HepG2 (cell line): ENCODE measurements at regions not wholly inside any gene's neighbourhood (a gene's known extent, or its start where the extent isn't known, plus 50 kb on each side); places are given as distances from the start of the nearest gene placed in this dataset.

Experiments
- BCL6 ChIP-seq: IDR thresholded peaks from 2 replicates; pipeline ENCODE4 v1.6.1; 2016; ENCODE audit warnings: missing genetic modification reagents, missing compliant biosample characterization
- CEBPB ChIP-seq: IDR thresholded peaks from 2 replicates; pipeline ENCODE4 v1.6.1; 2011; ENCODE audit warnings: low read depth, low read length, improper control_type of control experiment, borderline replicate concordance
- ESRRA ChIP-seq: sonication (generic); formaldehyde crosslinking; IDR thresholded peaks from 2 replicates; pipeline ENCODE4 v1.5.1; 2020; ENCODE audit warnings: mild to moderate bottlenecking, low read depth, missing genetic modification reagents
- FOXA3 ChIP-seq: IDR thresholded peaks from 2 replicates; pipeline ENCODE4 v1.6.1; 2016; ENCODE audit warnings: missing genetic modification reagents, missing compliant biosample characterization
- GABPA ChIP-seq, 2 experiments: IDR thresholded peaks; 2 replicates each; pipeline ENCODE4 v1.6.1; 2011 to 2016; ENCODE audit warnings: low read depth in 2 of 2, low read length in 1 of 2, missing biosample characterization in 1 of 2, missing genetic modification characterization in 1 of 2
- MIXL1 ChIP-seq: IDR thresholded peaks from 2 replicates; pipeline ENCODE4 v1.6.1; 2016
- MTA1 ChIP-seq: sonication (generic); formaldehyde crosslinking; IDR thresholded peaks from 2 replicates; pipeline ENCODE4 v1.4.0; 2020; ENCODE audit warnings: missing genetic modification reagents, mild to moderate bottlenecking, borderline replicate concordance
- NBN ChIP-seq: fragments of 450-650 bp; conservative IDR thresholded peaks from 2 replicates; pipeline ENCODE4 v1.6.1; 2017
- RXRB ChIP-seq: IDR thresholded peaks from 2 replicates; pipeline ENCODE4 v1.6.1; 2016; ENCODE audit warnings: borderline replicate concordance, missing genetic modification reagents, missing compliant biosample characterization
- SALL1 ChIP-seq: sonication (generic); formaldehyde crosslinking; IDR thresholded peaks from 2 replicates; pipeline ENCODE4 v1.8.0; 2022; ENCODE audit warnings: mild to moderate bottlenecking, missing genetic modification reagents
- SAP130 ChIP-seq: IDR thresholded peaks from 2 replicates; pipeline ENCODE4 v1.6.1; 2016; ENCODE audit warnings: low read depth
- SOX13 ChIP-seq, 3 experiments: fragments of 450-650 bp in 1 of 3; sonication (generic) in 1 of 3; formaldehyde crosslinking in 1 of 3; IDR thresholded peaks in 2 of 3; conservative IDR thresholded peaks in 1 of 3; 2 replicates each; pipeline versions ENCODE4 v1.5.0 to v1.6.1; 2016 to 2020; ENCODE audit warnings: antibody characterized with exemption in 1 of 3, mild to moderate bottlenecking in 1 of 3, missing compliant biosample characterization in 1 of 3, missing genetic modification reagents in 1 of 3, moderate library complexity in 1 of 3
- XRCC5 ChIP-seq: fragments of 200-400 bp; formaldehyde crosslinking; optimal IDR thresholded peaks from 2 replicates; pipeline ENCODE3; 2017; ENCODE audit warnings: mild to moderate bottlenecking, low read length
- ZMYM4 ChIP-seq: sonication (generic); formaldehyde crosslinking; IDR thresholded peaks from 2 replicates; pipeline ENCODE4 v1.8.1; 2023; ENCODE audit warnings: mild to moderate bottlenecking, missing genetic modification reagents
- ZNF614 ChIP-seq: IDR thresholded peaks from 2 replicates; pipeline ENCODE4 v1.6.1; 2018; ENCODE audit warnings: missing biosample characterization, missing genetic modification reagents, inconsistent platforms, borderline replicate concordance
- ZNF616 ChIP-seq: sonication (generic); formaldehyde crosslinking; IDR thresholded peaks from 2 replicates; pipeline ENCODE4 v1.5.0; 2020; ENCODE audit warnings: low read depth, mild to moderate bottlenecking, missing genetic modification reagents
- ZNF644 ChIP-seq: IDR thresholded peaks from 2 replicates; pipeline ENCODE4 v1.6.1; 2016; ENCODE audit warnings: low read depth
- ZNF775 ChIP-seq: sonication (generic); formaldehyde crosslinking; IDR thresholded peaks from 2 replicates; pipeline ENCODE4 v1.4.0; 2020; ENCODE audit warnings: missing genetic modification reagents, mild to moderate bottlenecking, moderate library complexity, borderline replicate concordance
- TF ChIP-seq, protein P1 (sequence below): IDR thresholded peaks from 2 replicates; pipeline ENCODE4 v1.4.0; 2020; ENCODE audit warnings: mild to moderate bottlenecking, missing genetic modification reagents
- TF ChIP-seq, protein P2 (sequence below): IDR thresholded peaks from 2 replicates; pipeline ENCODE4 v1.6.1; 2016; ENCODE audit warnings: low read depth
- TF ChIP-seq, protein P3 (sequence below): sonication (generic); formaldehyde crosslinking; IDR thresholded peaks from 2 replicates; pipeline ENCODE4 v1.4.0; 2020; ENCODE audit warnings: mild to moderate bottlenecking, missing genetic modification reagents
- TF ChIP-seq, protein P4 (sequence below): sonication (generic); formaldehyde crosslinking; IDR thresholded peaks from 2 replicates; pipeline ENCODE4 v1.5.0; 2020; ENCODE audit warnings: mild to moderate bottlenecking, missing genetic modification reagents, moderate library complexity

DNA sequence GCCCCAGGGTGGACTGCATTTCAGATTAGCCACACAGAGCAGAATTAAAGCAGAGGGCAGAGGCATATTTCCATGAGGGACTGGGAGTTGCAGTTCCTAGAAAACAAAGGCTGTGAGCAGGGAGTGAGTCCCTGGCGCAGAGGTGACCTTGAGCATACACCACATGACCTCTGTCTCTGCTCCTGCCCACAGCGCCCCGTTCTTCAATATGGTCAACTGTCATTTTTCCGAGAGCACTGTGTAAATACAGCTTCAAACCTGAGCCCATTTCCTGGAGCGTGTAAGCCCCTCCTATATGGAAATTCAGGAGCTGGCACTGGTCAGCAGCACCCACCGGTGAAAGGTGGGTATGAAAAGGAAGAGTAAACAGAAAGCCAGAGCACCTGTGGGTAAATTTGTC is 192.2 kb upstream of the PELI2 start (continued):
- TF ChIP-seq, protein P1, sequence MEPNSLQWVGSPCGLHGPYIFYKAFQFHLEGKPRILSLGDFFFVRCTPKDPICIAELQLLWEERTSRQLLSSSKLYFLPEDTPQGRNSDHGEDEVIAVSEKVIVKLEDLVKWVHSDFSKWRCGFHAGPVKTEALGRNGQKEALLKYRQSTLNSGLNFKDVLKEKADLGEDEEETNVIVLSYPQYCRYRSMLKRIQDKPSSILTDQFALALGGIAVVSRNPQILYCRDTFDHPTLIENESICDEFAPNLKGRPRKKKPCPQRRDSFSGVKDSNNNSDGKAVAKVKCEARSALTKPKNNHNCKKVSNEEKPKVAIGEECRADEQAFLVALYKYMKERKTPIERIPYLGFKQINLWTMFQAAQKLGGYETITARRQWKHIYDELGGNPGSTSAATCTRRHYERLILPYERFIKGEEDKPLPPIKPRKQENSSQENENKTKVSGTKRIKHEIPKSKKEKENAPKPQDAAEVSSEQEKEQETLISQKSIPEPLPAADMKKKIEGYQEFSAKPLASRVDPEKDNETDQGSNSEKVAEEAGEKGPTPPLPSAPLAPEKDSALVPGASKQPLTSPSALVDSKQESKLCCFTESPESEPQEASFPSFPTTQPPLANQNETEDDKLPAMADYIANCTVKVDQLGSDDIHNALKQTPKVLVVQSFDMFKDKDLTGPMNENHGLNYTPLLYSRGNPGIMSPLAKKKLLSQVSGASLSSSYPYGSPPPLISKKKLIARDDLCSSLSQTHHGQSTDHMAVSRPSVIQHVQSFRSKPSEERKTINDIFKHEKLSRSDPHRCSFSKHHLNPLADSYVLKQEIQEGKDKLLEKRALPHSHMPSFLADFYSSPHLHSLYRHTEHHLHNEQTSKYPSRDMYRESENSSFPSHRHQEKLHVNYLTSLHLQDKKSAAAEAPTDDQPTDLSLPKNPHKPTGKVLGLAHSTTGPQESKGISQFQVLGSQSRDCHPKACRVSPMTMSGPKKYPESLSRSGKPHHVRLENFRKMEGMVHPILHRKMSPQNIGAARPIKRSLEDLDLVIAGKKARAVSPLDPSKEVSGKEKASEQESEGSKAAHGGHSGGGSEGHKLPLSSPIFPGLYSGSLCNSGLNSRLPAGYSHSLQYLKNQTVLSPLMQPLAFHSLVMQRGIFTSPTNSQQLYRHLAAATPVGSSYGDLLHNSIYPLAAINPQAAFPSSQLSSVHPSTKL (CRISPR knock-in tag): peak; percentile 69
- TF ChIP-seq, protein P2, sequence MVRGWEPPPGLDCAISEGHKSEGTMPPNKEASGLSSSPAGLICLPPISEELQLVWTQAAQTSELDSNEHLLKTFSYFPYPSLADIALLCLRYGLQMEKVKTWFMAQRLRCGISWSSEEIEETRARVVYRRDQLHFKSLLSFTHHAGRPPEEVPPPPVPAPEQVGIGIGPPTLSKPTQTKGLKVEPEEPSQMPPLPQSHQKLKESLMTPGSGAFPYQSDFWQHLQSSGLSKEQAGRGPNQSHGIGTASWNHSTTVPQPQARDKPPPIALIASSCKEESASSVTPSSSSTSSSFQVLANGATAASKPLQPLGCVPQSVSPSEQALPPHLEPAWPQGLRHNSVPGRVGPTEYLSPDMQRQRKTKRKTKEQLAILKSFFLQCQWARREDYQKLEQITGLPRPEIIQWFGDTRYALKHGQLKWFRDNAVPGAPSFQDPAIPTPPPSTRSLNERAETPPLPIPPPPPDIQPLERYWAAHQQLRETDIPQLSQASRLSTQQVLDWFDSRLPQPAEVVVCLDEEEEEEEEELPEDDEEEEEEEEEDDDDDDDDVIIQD: peak; percentile 72; the same call in 1 of the 2 replicates
- TF ChIP-seq MTA1 (CRISPR knock-in tag) (no peak), FOXA3 (CRISPR knock-in tag) (peak; percentile 62), MIXL1 (CRISPR knock-in tag) (0 out of 2 replicates have a peak, but pooled peaks have one; percentile 18), ZNF775 (no peak), ZNF614 (CRISPR knock-in tag) (0 out of 2 replicates have a peak, but pooled peaks have one; percentile 21), NBN (no peak), SOX13 (IDR thresholded peaks at IDR 0.05) (no peak), SOX13 (CRISPR knock-in tag; conservative IDR thresholded peaks at IDR 0.05 in 1 of 2, IDR thresholded peaks at IDR 0.05 in 1 of 2) (peak in 1 of 2 experiments; percentile 36; a peak in 1 of 4 replicates), ESRRA (CRISPR knock-in tag) (peak; percentile 98), ZNF644 (0 out of 2 replicates have a peak, but pooled peaks have one; percentile 23), GABPA (IDR thresholded peaks at IDR 0.05; ENCODE audit: low read depth, low read length) (no peak), GABPA (CRISPR knock-in tag; IDR thresholded peaks at IDR 0.05; ENCODE audit: low read depth) (peak; percentile 30; the same call in 1 of the 2 replicates), SALL1 (CRISPR knock-in tag) (peak; percentile 68), XRCC5 (peak; percentile 23), BCL6 (peak; percentile 99), ZNF616 (CRISPR knock-in tag) (no peak), CEBPB (no peak), RXRB (CRISPR knock-in tag) (peak; percentile 19; the same call in 1 of the 2 replicates), ZMYM4 (CRISPR knock-in tag) (peak; percentile 48; the same call in 1 of the 2 replicates), SAP130 (CRISPR knock-in tag) (peak; percentile 40; the same call in 1 of the 2 replicates)
- TF ChIP-seq, protein P3, sequence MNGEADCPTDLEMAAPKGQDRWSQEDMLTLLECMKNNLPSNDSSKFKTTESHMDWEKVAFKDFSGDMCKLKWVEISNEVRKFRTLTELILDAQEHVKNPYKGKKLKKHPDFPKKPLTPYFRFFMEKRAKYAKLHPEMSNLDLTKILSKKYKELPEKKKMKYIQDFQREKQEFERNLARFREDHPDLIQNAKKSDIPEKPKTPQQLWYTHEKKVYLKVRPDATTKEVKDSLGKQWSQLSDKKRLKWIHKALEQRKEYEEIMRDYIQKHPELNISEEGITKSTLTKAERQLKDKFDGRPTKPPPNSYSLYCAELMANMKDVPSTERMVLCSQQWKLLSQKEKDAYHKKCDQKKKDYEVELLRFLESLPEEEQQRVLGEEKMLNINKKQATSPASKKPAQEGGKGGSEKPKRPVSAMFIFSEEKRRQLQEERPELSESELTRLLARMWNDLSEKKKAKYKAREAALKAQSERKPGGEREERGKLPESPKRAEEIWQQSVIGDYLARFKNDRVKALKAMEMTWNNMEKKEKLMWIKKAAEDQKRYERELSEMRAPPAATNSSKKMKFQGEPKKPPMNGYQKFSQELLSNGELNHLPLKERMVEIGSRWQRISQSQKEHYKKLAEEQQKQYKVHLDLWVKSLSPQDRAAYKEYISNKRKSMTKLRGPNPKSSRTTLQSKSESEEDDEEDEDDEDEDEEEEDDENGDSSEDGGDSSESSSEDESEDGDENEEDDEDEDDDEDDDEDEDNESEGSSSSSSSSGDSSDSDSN (CRISPR knock-in tag): no peak
- TF ChIP-seq, protein P4, sequence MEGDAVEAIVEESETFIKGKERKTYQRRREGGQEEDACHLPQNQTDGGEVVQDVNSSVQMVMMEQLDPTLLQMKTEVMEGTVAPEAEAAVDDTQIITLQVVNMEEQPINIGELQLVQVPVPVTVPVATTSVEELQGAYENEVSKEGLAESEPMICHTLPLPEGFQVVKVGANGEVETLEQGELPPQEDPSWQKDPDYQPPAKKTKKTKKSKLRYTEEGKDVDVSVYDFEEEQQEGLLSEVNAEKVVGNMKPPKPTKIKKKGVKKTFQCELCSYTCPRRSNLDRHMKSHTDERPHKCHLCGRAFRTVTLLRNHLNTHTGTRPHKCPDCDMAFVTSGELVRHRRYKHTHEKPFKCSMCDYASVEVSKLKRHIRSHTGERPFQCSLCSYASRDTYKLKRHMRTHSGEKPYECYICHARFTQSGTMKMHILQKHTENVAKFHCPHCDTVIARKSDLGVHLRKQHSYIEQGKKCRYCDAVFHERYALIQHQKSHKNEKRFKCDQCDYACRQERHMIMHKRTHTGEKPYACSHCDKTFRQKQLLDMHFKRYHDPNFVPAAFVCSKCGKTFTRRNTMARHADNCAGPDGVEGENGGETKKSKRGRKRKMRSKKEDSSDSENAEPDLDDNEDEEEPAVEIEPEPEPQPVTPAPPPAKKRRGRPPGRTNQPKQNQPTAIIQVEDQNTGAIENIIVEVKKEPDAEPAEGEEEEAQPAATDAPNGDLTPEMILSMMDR (CRISPR knock-in tag): peak; percentile 43
